H1 (cell line): ENCODE measurements at regions not wholly inside any gene's neighbourhood (a gene's known extent, or its start where the extent isn't known, plus 50 kb on each side); places are given as distances from the start of the nearest gene placed in this dataset.

Source experiments
- CREB1 ChIP-seq: IDR thresholded peaks from 2 replicates; pipeline ENCODE4 v1.6.1; 2012; ENCODE audit warnings: inconsistent platforms
- EGR1 ChIP-seq: IDR thresholded peaks from 2 replicates; pipeline ENCODE4 v1.6.1; 2011; ENCODE audit warnings: low read depth, low read length, borderline replicate concordance
- HDAC2 ChIP-seq, 2 experiments: fragments of 300-600 bp in 1 of 2; sonication (generic) in 1 of 2; IDR thresholded peaks; 2 replicates each; pipeline ENCODE4 v1.6.1; 2011 to 2012; ENCODE audit warnings: low read depth in 2 of 2, low read length in 2 of 2, mild to moderate bottlenecking in 2 of 2, moderate library complexity in 2 of 2, borderline replicate concordance in 1 of 2, inconsistent platforms in 1 of 2
- RAD21 ChIP-seq, 2 experiments: IDR thresholded peaks in 1 of 2; conservative IDR thresholded peaks in 1 of 2; 2 replicates each; pipeline ENCODE4 v1.6.1; 2011; ENCODE audit warnings: low read depth in 2 of 2, low read length in 2 of 2, improper control_type of control experiment in 1 of 2, inconsistent platforms in 1 of 2, mild to moderate bottlenecking in 1 of 2, moderate library complexity in 1 of 2
- RNF2 ChIP-seq: fragments of 200-900, 300-1000 bp; sonication (generic); IDR thresholded peaks from 2 replicates; pipeline ENCODE4 v1.7.1; 2016; ENCODE audit warnings: borderline replicate concordance, low read depth, mild to moderate bottlenecking, antibody characterized with exemption, low read length; ENCODE audit not compliant: poor library complexity, severe bottlenecking; ENCODE audit errors: missing control alignments
- SUZ12 ChIP-seq: fragments of 200-600 bp; sonication (generic); IDR thresholded peaks from 2 replicates; pipeline ENCODE4 v1.6.1; 2012; ENCODE audit warnings: mild to moderate bottlenecking, inconsistent platforms, low read length, moderate library complexity, mixed read lengths
- TF ChIP-seq, protein P1 (sequence below): fragments of 300-600 bp; sonication (generic); IDR thresholded peaks from 2 replicates; pipeline ENCODE4 v1.7.1; 2012; ENCODE audit warnings: low read length, moderate library complexity, mild to moderate bottlenecking, inconsistent platforms; ENCODE audit not compliant: insufficient replicate concordance

DNA sequence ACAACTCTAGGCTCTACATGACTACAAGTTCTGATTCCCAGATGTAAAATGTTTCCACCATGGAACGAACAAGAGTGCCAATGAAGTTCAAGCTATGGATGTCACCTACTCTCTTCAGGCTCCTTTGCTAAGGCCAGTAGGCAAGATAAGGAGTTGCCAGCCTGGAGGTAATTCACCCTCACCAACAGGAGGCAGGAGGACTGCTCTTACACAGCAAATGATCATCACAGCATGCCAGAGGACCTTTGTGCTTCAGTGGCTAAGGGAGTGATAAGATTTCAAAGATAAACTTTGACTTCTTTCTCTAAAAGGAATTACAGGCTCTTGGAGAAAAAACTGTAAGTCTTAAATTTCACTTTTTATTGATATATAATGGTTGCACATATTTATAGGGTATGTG is 54.1 kb upstream of the SLC36A4 start (continued):
- no peak for TF ChIP-seq RNF2
- TF ChIP-seq CREB1 = no peak
- TF ChIP-seq RAD21 (IDR thresholded peaks at IDR 0.05 in 1 of 2, conservative IDR thresholded peaks at IDR 0.05 in 1 of 2; ENCODE audit: low read depth in 2 of 2, low read length in 2 of 2) = peak; percentile 33 to 60
- TF ChIP-seq, protein P1, sequence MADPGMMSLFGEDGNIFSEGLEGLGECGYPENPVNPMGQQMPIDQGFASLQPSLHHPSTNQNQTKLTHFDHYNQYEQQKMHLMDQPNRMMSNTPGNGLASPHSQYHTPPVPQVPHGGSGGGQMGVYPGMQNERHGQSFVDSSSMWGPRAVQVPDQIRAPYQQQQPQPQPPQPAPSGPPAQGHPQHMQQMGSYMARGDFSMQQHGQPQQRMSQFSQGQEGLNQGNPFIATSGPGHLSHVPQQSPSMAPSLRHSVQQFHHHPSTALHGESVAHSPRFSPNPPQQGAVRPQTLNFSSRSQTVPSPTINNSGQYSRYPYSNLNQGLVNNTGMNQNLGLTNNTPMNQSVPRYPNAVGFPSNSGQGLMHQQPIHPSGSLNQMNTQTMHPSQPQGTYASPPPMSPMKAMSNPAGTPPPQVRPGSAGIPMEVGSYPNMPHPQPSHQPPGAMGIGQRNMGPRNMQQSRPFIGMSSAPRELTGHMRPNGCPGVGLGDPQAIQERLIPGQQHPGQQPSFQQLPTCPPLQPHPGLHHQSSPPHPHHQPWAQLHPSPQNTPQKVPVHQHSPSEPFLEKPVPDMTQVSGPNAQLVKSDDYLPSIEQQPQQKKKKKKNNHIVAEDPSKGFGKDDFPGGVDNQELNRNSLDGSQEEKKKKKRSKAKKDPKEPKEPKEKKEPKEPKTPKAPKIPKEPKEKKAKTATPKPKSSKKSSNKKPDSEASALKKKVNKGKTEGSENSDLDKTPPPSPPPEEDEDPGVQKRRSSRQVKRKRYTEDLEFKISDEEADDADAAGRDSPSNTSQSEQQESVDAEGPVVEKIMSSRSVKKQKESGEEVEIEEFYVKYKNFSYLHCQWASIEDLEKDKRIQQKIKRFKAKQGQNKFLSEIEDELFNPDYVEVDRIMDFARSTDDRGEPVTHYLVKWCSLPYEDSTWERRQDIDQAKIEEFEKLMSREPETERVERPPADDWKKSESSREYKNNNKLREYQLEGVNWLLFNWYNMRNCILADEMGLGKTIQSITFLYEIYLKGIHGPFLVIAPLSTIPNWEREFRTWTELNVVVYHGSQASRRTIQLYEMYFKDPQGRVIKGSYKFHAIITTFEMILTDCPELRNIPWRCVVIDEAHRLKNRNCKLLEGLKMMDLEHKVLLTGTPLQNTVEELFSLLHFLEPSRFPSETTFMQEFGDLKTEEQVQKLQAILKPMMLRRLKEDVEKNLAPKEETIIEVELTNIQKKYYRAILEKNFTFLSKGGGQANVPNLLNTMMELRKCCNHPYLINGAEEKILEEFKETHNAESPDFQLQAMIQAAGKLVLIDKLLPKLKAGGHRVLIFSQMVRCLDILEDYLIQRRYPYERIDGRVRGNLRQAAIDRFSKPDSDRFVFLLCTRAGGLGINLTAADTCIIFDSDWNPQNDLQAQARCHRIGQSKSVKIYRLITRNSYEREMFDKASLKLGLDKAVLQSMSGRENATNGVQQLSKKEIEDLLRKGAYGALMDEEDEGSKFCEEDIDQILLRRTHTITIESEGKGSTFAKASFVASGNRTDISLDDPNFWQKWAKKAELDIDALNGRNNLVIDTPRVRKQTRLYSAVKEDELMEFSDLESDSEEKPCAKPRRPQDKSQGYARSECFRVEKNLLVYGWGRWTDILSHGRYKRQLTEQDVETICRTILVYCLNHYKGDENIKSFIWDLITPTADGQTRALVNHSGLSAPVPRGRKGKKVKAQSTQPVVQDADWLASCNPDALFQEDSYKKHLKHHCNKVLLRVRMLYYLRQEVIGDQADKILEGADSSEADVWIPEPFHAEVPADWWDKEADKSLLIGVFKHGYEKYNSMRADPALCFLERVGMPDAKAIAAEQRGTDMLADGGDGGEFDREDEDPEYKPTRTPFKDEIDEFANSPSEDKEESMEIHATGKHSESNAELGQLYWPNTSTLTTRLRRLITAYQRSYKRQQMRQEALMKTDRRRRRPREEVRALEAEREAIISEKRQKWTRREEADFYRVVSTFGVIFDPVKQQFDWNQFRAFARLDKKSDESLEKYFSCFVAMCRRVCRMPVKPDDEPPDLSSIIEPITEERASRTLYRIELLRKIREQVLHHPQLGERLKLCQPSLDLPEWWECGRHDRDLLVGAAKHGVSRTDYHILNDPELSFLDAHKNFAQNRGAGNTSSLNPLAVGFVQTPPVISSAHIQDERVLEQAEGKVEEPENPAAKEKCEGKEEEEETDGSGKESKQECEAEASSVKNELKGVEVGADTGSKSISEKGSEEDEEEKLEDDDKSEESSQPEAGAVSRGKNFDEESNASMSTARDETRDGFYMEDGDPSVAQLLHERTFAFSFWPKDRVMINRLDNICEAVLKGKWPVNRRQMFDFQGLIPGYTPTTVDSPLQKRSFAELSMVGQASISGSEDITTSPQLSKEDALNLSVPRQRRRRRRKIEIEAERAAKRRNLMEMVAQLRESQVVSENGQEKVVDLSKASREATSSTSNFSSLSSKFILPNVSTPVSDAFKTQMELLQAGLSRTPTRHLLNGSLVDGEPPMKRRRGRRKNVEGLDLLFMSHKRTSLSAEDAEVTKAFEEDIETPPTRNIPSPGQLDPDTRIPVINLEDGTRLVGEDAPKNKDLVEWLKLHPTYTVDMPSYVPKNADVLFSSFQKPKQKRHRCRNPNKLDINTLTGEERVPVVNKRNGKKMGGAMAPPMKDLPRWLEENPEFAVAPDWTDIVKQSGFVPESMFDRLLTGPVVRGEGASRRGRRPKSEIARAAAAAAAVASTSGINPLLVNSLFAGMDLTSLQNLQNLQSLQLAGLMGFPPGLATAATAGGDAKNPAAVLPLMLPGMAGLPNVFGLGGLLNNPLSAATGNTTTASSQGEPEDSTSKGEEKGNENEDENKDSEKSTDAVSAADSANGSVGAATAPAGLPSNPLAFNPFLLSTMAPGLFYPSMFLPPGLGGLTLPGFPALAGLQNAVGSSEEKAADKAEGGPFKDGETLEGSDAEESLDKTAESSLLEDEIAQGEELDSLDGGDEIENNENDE = no peak
- TF ChIP-seq SUZ12 = no peak
- no peak for TF ChIP-seq HDAC2 (IDR thresholded peaks at IDR 0.05; ENCODE audit: borderline replicate concordance in 1 of 2, low read depth in 2 of 2, low read length in 2 of 2)
- no peak for TF ChIP-seq EGR1
